ENCODE measurements at regions not wholly inside any gene's neighbourhood (a gene's known extent, or its start where the extent isn't known, plus 50 kb on each side); places are given as distances from the start of the nearest gene placed in this dataset.

GRCh38 chr9:107213561-107214028, 69.5 kb upstream of the RAD23B start:
- DNase-seq = peak; percentile 41

GRCh38 chr9:107214381-107214780, 68.7 kb upstream of the RAD23B start:
- DNase-seq = no peak

GRCh38 chr9:107214915-107215314, 68.2 kb upstream of the RAD23B start:
- no peak for DNase-seq

- no peak for DNase-seq
Observed at GRCh38 chr9:107215381-107215780, 67.7 kb upstream of the RAD23B start.

- no peak for DNase-seq
Observed at GRCh38 chr9:107216329-107216728, 66.8 kb upstream of the RAD23B start.

GRCh38 chr9:107218829-107219485, 64.1 kb upstream of the RAD23B start:
- no peak for DNase-seq

- no peak for DNase-seq
Observed at GRCh38 chr9:107219486-107220077, 63.5 kb upstream of the RAD23B start.

- no peak for DNase-seq
Observed at GRCh38 chr9:107221321-107221720, 61.8 kb upstream of the RAD23B start.

GRCh38 chr9:107222020-107222522, 61.0 kb upstream of the RAD23B start:
- no peak for DNase-seq

- no peak for DNase-seq
Observed at GRCh38 chr9:107223381-107223780, 59.7 kb upstream of the RAD23B start.

GRCh38 chr9:107224252-107224651, 58.8 kb upstream of the RAD23B start:
- DNase-seq = no peak

GRCh38 chr9:107226421-107226820, 56.7 kb upstream of the RAD23B start:
- DNase-seq = no peak

- no peak for DNase-seq
Observed at GRCh38 chr9:107227774-107228173, 55.3 kb upstream of the RAD23B start.

GRCh38 chr9:107228496-107229039, 54.5 kb upstream of the RAD23B start:
- DNase-seq = no peak

- no peak for DNase-seq
Observed at GRCh38 chr9:107229241-107229741, 53.8 kb upstream of the RAD23B start.
